HCT116 (cell line): ENCODE measurements at regions not wholly inside any gene's neighbourhood (a gene's known extent, or its start where the extent isn't known, plus 50 kb on each side); places are given as distances from the start of the nearest gene placed in this dataset.

Experiments
- ATAC-seq: fragments of 200-7000 bp; cut with Tn5 transposase; 2 replicates; pipeline ENCODE4 v1.9.1; 2020; ENCODE audit warnings: mild to moderate bottlenecking, moderate library complexity
- BruUV-seq: library from RNA; stranded (reverse); fragments of 400-500 nt; replicated peaks from 2 replicates; lab custom pipeline; 2021; lab: Mats Ljungman, UMichigan
- CTCF ChIA-PET: fragments of 300-600 bp; sonication (Branson Sonifier 250); formaldehyde crosslinking; loops from one replicate; lab custom pipeline; 2021; ENCODE audit warnings: antibody characterized with exemption; lab: Charles Lee
- POLR2A ChIA-PET: fragments of 300-600, 350-600 bp; sonication (Branson Sonifier 250); formaldehyde crosslinking; loops from one replicate; lab custom pipeline; 2021; ENCODE audit warnings: antibody characterized with exemption; lab: Charles Lee
- RAD21 ChIA-PET, 2 experiments: fragments of 300-600 bp; sonication (Branson Sonifier 250); formaldehyde crosslinking; loops; one replicate each; lab custom pipeline; 2023; ENCODE audit warnings: low total read pairs in 2 of 2; ENCODE audit not compliant: uncharacterized antibody in 2 of 2, unreplicated experiment in 2 of 2, low non-redundant PET in 1 of 2; lab: Charles Lee
- DNase-seq: peaks from one replicate; pipeline ENCODE4 v3.0.0-alpha.2; 2010; ENCODE audit warnings: low read depth, low spot score
- H2AFZ ChIP-seq: fragments of 200-600 bp; shearing (Covaris generic), sonication (generic); 2 replicates; pipeline ENCODE4 v1.6.1; 2017; ENCODE audit warnings: low read depth, mixed run types, mixed read lengths, antibody characterized with exemption, low read length; ENCODE audit not compliant: poor library complexity, severe bottlenecking
- H3K27ac ChIP-seq: 2 replicates; pipeline ENCODE4 v1.5.1; 2012; ENCODE audit warnings: low read depth, low read length
- H3K27me3 ChIP-seq: fragments of 200-600 bp; sonication (generic); 2 replicates; pipeline ENCODE4 v1.6.1; 2016; ENCODE audit warnings: mixed run types, low read length, mixed read lengths; ENCODE audit not compliant: insufficient read depth
- H3K36me3 ChIP-seq, 2 experiments: fragments of 200-500 bp in 1 of 2; fragments of 200-600 bp in 1 of 2; sonication (Bioruptor generic) in 1 of 2; sonication (generic) in 1 of 2; 2 replicates each; pipeline versions ENCODE4 v1.5.1 to v1.6.1; 2014 to 2016; ENCODE audit warnings: low read length in 2 of 2, inconsistent platforms in 1 of 2, mixed read lengths in 1 of 2, mixed run types in 1 of 2; ENCODE audit not compliant: insufficient read depth in 2 of 2, control insufficient read depth in 1 of 2
- H3K4me1 ChIP-seq, 2 experiments: fragments of 200-600 bp in 1 of 2; sonication (generic) in 1 of 2; 2 replicates each; pipeline versions ENCODE4 v1.5.1 to v1.6.1; 2012 to 2017; ENCODE audit warnings: low read length in 2 of 2, inconsistent platforms in 1 of 2, mild to moderate bottlenecking in 1 of 2, mixed read lengths in 1 of 2, mixed run types in 1 of 2, moderate library complexity in 1 of 2; ENCODE audit not compliant: insufficient read depth in 2 of 2, control insufficient read depth in 1 of 2
- H3K4me2 ChIP-seq: fragments of 200-600 bp; sonication (generic); 2 replicates; pipeline ENCODE4 v1.6.1; 2017; ENCODE audit warnings: mixed run types, low read length, mixed read lengths
- H3K4me3 ChIP-seq, 2 experiments: fragments of 200-600 bp in 1 of 2; sonication (generic) in 1 of 2; replicated peaks in 1 of 2; 2 replicates each; pipeline ENCODE4 v1.5.1; 2011 to 2016; ENCODE audit warnings: low read length in 2 of 2, control low read depth in 1 of 2, low read depth in 1 of 2, mild to moderate bottlenecking in 1 of 2, mixed read lengths in 1 of 2, mixed run types in 1 of 2
- H3K79me2 ChIP-seq: fragments of 200-600 bp; sonication (generic); 2 replicates; pipeline ENCODE4 v1.6.1; 2017; ENCODE audit warnings: mild to moderate bottlenecking, mixed run types, low read length, moderate library complexity, mixed read lengths; ENCODE audit not compliant: insufficient read depth
- H3K9ac ChIP-seq: fragments of 200-600 bp; sonication (generic); 2 replicates; pipeline ENCODE4 v1.6.1; 2016; ENCODE audit warnings: low read length, mixed read lengths
- H3K9me2 ChIP-seq: fragments of 200-600 bp; sonication (generic), shearing (Covaris generic); 2 replicates; pipeline ENCODE4 v1.6.1; 2017; ENCODE audit warnings: mixed run types, mild to moderate bottlenecking, moderate library complexity; ENCODE audit not compliant: insufficient read depth
- H3K9me3 ChIP-seq, 2 experiments: fragments of 200-500 bp in 1 of 2; fragments of 200-600 bp in 1 of 2; sonication (Bioruptor generic) in 1 of 2; sonication (generic) in 1 of 2; 2 replicates each; pipeline ENCODE4 v1.6.1; 2014 to 2017; ENCODE audit warnings: low read length in 2 of 2, mixed read lengths in 2 of 2, inconsistent platforms in 1 of 2, low read depth in 1 of 2, mild to moderate bottlenecking in 1 of 2, mixed run types in 1 of 2, moderate library complexity in 1 of 2; ENCODE audit not compliant: control insufficient read depth in 1 of 2, insufficient read depth in 1 of 2
- H4K20me1 ChIP-seq: fragments of 200-600 bp; sonication (generic), shearing (Covaris generic); 2 replicates; pipeline ENCODE4 v1.6.1; 2017; ENCODE audit warnings: mixed run types, mild to moderate bottlenecking, moderate library complexity; ENCODE audit not compliant: insufficient read depth
- EGR1 ChIP-seq: IDR thresholded peaks from 2 replicates; pipeline ENCODE4 v1.6.1; 2012; ENCODE audit warnings: low read depth
- EZH2phosphoT487 ChIP-seq: fragments of 200-600 bp; IDR thresholded peaks from 2 replicates; pipeline ENCODE4 v1.6.1; 2018; ENCODE audit warnings: antibody characterized with exemption, borderline replicate concordance
- RAD21 ChIP-seq: IDR thresholded peaks from 2 replicates; pipeline ENCODE4 v1.6.1; 2012; ENCODE audit warnings: low read depth, mild to moderate bottlenecking
- ZFX ChIP-seq: fragments of 450-650 bp; IDR thresholded peaks from 2 replicates; pipeline ENCODE4 v1.6.1; 2017
- ZNF274 ChIP-seq: fragments of 200-500 bp; sonication (Bioruptor generic); IDR thresholded peaks from 2 replicates; pipeline ENCODE4 v1.6.1; 2014; ENCODE audit warnings: mild to moderate bottlenecking, low read depth, low read length, inconsistent platforms
- intact Hi-C: fragments of 100-400 bp; cut with micrococcal nuclease; formaldehyde crosslinking; loops from 2 replicates; pipeline ENCODE4 v1.10.0; 2022
- TF ChIP-seq, protein P1 (sequence below): IDR thresholded peaks from 2 replicates; pipeline ENCODE4 v1.6.1; 2012
- TF ChIP-seq, protein P2 (sequence below), 3 experiments: fragments of 200-600 bp in 1 of 3; sonication (generic) in 1 of 3; IDR thresholded peaks in 2 of 3; conservative IDR thresholded peaks in 1 of 3; 2 replicates each; pipeline ENCODE4 v1.5.1; 2012 to 2017; ENCODE audit warnings: low read depth in 2 of 3, low read length in 2 of 3, antibody characterized with exemption in 1 of 3, borderline replicate concordance in 1 of 3, control low read depth in 1 of 3, mild to moderate bottlenecking in 1 of 3, mixed read lengths in 1 of 3, mixed run types in 1 of 3, moderate library complexity in 1 of 3; ENCODE audit not compliant: insufficient read depth in 1 of 3

DNA sequence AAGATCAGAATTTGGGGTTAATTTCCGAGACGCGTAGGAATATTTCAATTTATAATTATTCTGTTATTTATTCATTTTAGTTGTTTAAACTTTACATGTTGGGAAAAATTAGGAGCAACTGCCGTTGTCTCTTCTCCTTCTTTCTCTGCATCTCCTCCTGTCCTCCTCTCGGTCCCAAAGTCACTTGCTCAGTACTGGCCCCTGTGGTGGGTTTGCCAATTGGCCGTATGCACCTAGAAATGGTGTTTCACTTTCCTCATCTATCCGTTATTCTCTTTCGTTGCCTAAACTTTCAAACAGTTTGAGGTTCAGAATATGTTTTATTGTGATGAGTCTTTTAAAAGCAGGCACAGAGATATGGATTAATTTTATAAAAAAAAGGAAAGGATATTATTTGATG lies 517.9 kb downstream of the PLCL1 start:
- no peak for DNase-seq
- Histone ChIP-seq H3K4me2 (no peak overlapping the region), H3K9me2 (no peaks in the 10 kb centered on the region), H3K36me3 (no peaks in the 10 kb centered on the region), H2AFZ (no peak overlapping the region), H3K4me3 (no peak overlapping the region), H4K20me1 (no peaks in the 10 kb centered on the region; the same call in 1 of the 2 replicates), H3K27me3 (peaks cover 18% of the 10 kb centered on the region), H3K9me3 (no peaks in the 10 kb centered on the region), H3K9ac (no peak overlapping the region), H3K4me1 (no peaks in the 10 kb centered on the region)
- ATAC-seq, result peak; percentile 83
- RAD21 ChIA-PET, result no interaction called here
- BruUV-seq, result no TSS peak
- intact Hi-C loops, result no loop called here
- TF ChIP-seq, protein P1, sequence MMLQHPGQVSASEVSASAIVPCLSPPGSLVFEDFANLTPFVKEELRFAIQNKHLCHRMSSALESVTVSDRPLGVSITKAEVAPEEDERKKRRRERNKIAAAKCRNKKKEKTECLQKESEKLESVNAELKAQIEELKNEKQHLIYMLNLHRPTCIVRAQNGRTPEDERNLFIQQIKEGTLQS, result no peak
- no peak for TF ChIP-seq ZNF274
- no peak for TF ChIP-seq EGR1
- no peak for TF ChIP-seq RAD21
- no peak for TF ChIP-seq EZH2phosphoT487
- TF ChIP-seq, protein P2, sequence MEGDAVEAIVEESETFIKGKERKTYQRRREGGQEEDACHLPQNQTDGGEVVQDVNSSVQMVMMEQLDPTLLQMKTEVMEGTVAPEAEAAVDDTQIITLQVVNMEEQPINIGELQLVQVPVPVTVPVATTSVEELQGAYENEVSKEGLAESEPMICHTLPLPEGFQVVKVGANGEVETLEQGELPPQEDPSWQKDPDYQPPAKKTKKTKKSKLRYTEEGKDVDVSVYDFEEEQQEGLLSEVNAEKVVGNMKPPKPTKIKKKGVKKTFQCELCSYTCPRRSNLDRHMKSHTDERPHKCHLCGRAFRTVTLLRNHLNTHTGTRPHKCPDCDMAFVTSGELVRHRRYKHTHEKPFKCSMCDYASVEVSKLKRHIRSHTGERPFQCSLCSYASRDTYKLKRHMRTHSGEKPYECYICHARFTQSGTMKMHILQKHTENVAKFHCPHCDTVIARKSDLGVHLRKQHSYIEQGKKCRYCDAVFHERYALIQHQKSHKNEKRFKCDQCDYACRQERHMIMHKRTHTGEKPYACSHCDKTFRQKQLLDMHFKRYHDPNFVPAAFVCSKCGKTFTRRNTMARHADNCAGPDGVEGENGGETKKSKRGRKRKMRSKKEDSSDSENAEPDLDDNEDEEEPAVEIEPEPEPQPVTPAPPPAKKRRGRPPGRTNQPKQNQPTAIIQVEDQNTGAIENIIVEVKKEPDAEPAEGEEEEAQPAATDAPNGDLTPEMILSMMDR (IDR thresholded peaks at IDR 0.05 in 2 of 3, conservative IDR thresholded peaks at IDR 0.05 in 1 of 3; ENCODE audit: borderline replicate concordance in 1 of 3, insufficient read depth in 1 of 3, low read depth in 2 of 3, low read length in 2 of 3), result peak in 2 of 3 experiments; percentile 51 to 76; a peak in 4 of 6 replicates
- TF ChIP-seq ZFX, result no peak
- TF ChIP-seq, all 23 proteins: peak for 1
- no peak overlapping the region for H3K27ac ChIP-seq
- H3K79me2 ChIP-seq, result no peaks in the 10 kb centered on the region
- CTCF ChIA-PET, result interaction anchor here (1.0 to 2.0 kb wide), 2 partner anchors 13 to 1166 kb away, joined by 4 to 5 read pairs; no protein-coding TSS in a partner anchor
- POLR2A ChIA-PET, result no interaction called here
